ENCODE measurements at regions not wholly inside any gene's neighbourhood (a gene's known extent, or its start where the extent isn't known, plus 50 kb on each side); places are given as distances from the start of the nearest gene placed in this dataset.

DNA sequence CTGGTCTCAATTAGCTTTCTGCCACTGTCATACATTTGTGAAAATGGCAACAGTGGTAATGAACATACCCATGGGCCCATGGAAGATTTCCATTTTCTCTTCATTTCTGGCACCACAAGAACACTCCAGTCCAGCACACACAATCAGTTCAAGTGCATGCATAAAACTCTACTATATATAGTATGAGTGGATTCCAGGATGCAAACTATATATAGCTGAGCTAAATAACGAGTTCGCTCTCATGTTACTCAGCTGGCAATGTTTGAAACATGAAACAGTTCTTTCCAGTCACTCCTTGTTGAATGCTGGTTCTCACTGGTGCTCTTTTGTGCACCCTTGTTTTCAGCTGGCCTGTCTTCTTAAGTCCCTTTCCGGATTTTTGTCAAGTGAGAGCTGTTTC is 75.2 kb upstream of the DHX40 start:
- no peak for TF ChIP-seq POLR2A (IDR thresholded peaks at IDR 0.05)
- TF ChIP-seq, protein P1, sequence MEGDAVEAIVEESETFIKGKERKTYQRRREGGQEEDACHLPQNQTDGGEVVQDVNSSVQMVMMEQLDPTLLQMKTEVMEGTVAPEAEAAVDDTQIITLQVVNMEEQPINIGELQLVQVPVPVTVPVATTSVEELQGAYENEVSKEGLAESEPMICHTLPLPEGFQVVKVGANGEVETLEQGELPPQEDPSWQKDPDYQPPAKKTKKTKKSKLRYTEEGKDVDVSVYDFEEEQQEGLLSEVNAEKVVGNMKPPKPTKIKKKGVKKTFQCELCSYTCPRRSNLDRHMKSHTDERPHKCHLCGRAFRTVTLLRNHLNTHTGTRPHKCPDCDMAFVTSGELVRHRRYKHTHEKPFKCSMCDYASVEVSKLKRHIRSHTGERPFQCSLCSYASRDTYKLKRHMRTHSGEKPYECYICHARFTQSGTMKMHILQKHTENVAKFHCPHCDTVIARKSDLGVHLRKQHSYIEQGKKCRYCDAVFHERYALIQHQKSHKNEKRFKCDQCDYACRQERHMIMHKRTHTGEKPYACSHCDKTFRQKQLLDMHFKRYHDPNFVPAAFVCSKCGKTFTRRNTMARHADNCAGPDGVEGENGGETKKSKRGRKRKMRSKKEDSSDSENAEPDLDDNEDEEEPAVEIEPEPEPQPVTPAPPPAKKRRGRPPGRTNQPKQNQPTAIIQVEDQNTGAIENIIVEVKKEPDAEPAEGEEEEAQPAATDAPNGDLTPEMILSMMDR (IDR thresholded peaks at IDR 0.05): no peak

Measured in right lobe of liver (tissue), 4 donors.